ENCODE measurements at regions not wholly inside any gene's neighbourhood (a gene's known extent, or its start where the extent isn't known, plus 50 kb on each side); places are given as distances from the start of the nearest gene placed in this dataset.

- Histone ChIP-seq H4K91ac (ENCODE audit: insufficient read length, low read depth, low read length) (no peak overlapping the region), H3K79me1 (ENCODE audit: insufficient read depth, low read depth, low read length, poor library complexity, severe bottlenecking) (no peaks in the 10 kb centered on the region), H2BK120ac (ENCODE audit: low read depth, low read length, poor library complexity, severe bottlenecking) (no peak overlapping the region), H3K18ac (ENCODE audit: insufficient read length, low read depth, low read length) (no peak overlapping the region), H3K14ac (ENCODE audit: insufficient read depth, low read length) (no peak overlapping the region), H4K8ac (replicated peaks; ENCODE audit: insufficient read length, low read depth, low read length) (no peak overlapping the region), H2AK5ac (ENCODE audit: insufficient read length, low read length) (no peak overlapping the region), H3K27me3 (ENCODE audit: insufficient read depth, low read length) (no peaks in the 10 kb centered on the region), H3K4me1 (ENCODE audit: insufficient read depth, low read length) (no peaks in the 10 kb centered on the region), H3K4me2 (ENCODE audit: insufficient read depth, insufficient read length, low read length) (no peak overlapping the region), H3K23ac (ENCODE audit: insufficient read length, low read depth, low read length) (no peak overlapping the region), H3K4ac (ENCODE audit: low read depth, low read length) (no peak overlapping the region), H3K9me3 (ENCODE audit: control insufficient read depth, low read depth, low read length) (no peaks in the 10 kb centered on the region), H3T11ph (ENCODE audit: low read length) (no peak overlapping the region), H3K23me2 (ENCODE audit: insufficient read length, low read depth, low read length, poor library complexity, severe bottlenecking) (no peaks in the 10 kb centered on the region), H3K56ac (ENCODE audit: insufficient read length, low read depth, low read length) (no peak overlapping the region), H2BK15ac (ENCODE audit: low read depth, low read length) (no peak overlapping the region), H2BK20ac (ENCODE audit: low read depth, low read length, poor library complexity, severe bottlenecking) (no peak overlapping the region), H2BK5ac (ENCODE audit: insufficient read length, low read length) (no peak overlapping the region), H3K79me2 (ENCODE audit: insufficient read depth, low read length) (no peaks in the 10 kb centered on the region), H4K5ac (ENCODE audit: insufficient read length, low read depth, low read length) (no peak overlapping the region), H3K9ac (ENCODE audit: extremely low read depth, insufficient read length, low read length) (no peak overlapping the region), H3K27ac (ENCODE audit: insufficient read length, low read depth, low read length) (no peak overlapping the region), H4K20me1 (ENCODE audit: control insufficient read depth, insufficient read depth, insufficient read length) (no peaks in the 10 kb centered on the region), H2BK12ac (ENCODE audit: insufficient read length, low read depth, low read length) (no peak overlapping the region), H2AFZ (ENCODE audit: low read length) (no peak overlapping the region)
- no peak for TF ChIP-seq CTCF (conservative IDR thresholded peaks at IDR 0.05)
- no peak overlapping the region for H3K27ac Mint-ChIP-seq
- no peaks in the 10 kb centered on the region for H3K36me3 Mint-ChIP-seq (ENCODE audit: insufficient read depth in 1 of 3, low read depth in 3 of 3)
- no peaks in the 10 kb centered on the region for H3K27me3 Mint-ChIP-seq (ENCODE audit: low read depth)
- WGBS (ENCODE audit: extremely low coverage, insufficient read length, low lambda C conversion rate): no CpG with 5 or more reads among the region's 3 CpGs
- no peak overlapping the region for H3K4me3 Mint-ChIP-seq
- peaks cover 0 to 2% of the 10 kb centered on the region in 2 experiments; a peak in 1 of 5 replicates for H3K9me3 Mint-ChIP-seq
- DNase-seq: no peak
- peaks cover 0 to 4% of the 10 kb centered on the region in 2 experiments; a peak in 2 of 4 replicates for H3K4me1 Mint-ChIP-seq
These were observed 177.3 kb upstream of the TENT5A start for GRCh38 chr6:81929828-81930227.

Measured in H9 (cell line).